Endothelial cell of umbilical vein (primary cell): ENCODE measurements at regions not wholly inside any gene's neighbourhood (a gene's known extent, or its start where the extent isn't known, plus 50 kb on each side); places are given as distances from the start of the nearest gene placed in this dataset.

Source experiments
- EZH2 ChIP-seq: IDR thresholded peaks from 2 replicates; pipeline ENCODE4 v1.6.1; 2012; ENCODE audit warnings: borderline replicate concordance, low read depth, mild to moderate bottlenecking, moderate library complexity, low read length, inconsistent platforms; ENCODE audit not compliant: severe bottlenecking
- FOS ChIP-seq: IDR thresholded peaks from 2 replicates; pipeline ENCODE4 v1.6.1; 2011; ENCODE audit warnings: mild to moderate bottlenecking, low read length, moderate library complexity, borderline replicate concordance; ENCODE audit not compliant: insufficient read depth
- JUN ChIP-seq: IDR thresholded peaks from 2 replicates; pipeline ENCODE4 v1.6.1; 2011; ENCODE audit warnings: borderline replicate concordance, low read depth; ENCODE audit not compliant: insufficient read length, insufficient read depth
- POLR2A ChIP-seq: IDR thresholded peaks from 2 replicates; pipeline ENCODE4 v1.6.1; 2012; ENCODE audit warnings: low read depth, mild to moderate bottlenecking, control low read depth, low read length
- TF ChIP-seq, protein P1 (sequence below), 2 donors: IDR thresholded peaks; 1 replicate in 1 of 2; 2 replicates in 1 of 2; pipeline ENCODE4 v1.5.1; 2011; ENCODE audit warnings: low read length in 2 of 2, mild to moderate bottlenecking in 2 of 2, moderate library complexity in 2 of 2, control low read depth in 1 of 2, inconsistent platforms in 1 of 2, low read depth in 1 of 2; ENCODE audit not compliant: insufficient read depth in 1 of 2; ENCODE audit errors: extremely low read depth in 1 of 2

DNA sequence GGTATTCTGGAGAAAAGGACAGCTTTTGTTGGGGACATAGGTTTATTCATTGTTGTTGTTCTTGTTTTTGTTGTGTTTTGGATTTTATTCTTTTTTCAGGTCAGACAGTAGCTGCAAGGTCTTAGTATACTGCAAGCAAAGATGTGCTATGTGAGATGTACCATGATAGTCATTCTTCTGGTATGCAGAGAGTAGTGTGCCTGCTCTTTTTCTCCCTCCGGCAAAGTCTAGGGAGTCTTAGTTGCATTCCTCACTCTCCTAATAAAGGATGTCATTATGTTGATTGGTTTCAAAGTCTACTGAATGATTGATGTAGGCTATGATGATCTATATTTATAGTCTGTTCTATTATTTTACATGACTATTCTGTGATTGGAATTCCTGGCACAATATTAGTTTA, 119.9 kb upstream of the POF1B start:
- TF ChIP-seq, protein P1, sequence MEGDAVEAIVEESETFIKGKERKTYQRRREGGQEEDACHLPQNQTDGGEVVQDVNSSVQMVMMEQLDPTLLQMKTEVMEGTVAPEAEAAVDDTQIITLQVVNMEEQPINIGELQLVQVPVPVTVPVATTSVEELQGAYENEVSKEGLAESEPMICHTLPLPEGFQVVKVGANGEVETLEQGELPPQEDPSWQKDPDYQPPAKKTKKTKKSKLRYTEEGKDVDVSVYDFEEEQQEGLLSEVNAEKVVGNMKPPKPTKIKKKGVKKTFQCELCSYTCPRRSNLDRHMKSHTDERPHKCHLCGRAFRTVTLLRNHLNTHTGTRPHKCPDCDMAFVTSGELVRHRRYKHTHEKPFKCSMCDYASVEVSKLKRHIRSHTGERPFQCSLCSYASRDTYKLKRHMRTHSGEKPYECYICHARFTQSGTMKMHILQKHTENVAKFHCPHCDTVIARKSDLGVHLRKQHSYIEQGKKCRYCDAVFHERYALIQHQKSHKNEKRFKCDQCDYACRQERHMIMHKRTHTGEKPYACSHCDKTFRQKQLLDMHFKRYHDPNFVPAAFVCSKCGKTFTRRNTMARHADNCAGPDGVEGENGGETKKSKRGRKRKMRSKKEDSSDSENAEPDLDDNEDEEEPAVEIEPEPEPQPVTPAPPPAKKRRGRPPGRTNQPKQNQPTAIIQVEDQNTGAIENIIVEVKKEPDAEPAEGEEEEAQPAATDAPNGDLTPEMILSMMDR (IDR thresholded peaks at IDR 0.05; ENCODE audit: extremely low read depth in 1 of 2, insufficient read depth in 1 of 2, low read depth in 1 of 2, low read length in 2 of 2) = no peak
- TF ChIP-seq POLR2A (no peak), EZH2 (no peak), FOS (no peak), JUN (no peak)
